K562 (cell line): ENCODE measurements at regions not wholly inside any gene's neighbourhood (a gene's known extent, or its start where the extent isn't known, plus 50 kb on each side); places are given as distances from the start of the nearest gene placed in this dataset.

Experiments
- E2F3 ChIP-seq: fragments of 250-450 bp; sonication (Bioruptor Pico); IDR thresholded peaks from 2 replicates; pipeline ENCODE4 v1.4.0; 2020; ENCODE audit warnings: mild to moderate bottlenecking
- EHMT2 ChIP-seq: fragments of 450-650 bp; IDR thresholded peaks from 2 replicates; pipeline ENCODE4 v1.6.1; 2018; ENCODE audit warnings: antibody characterized with exemption
- NFATC3 ChIP-seq: fragments of 450-650 bp; IDR thresholded peaks from 2 replicates; pipeline ENCODE4 v1.6.1; 2017; ENCODE audit warnings: mild to moderate bottlenecking
- SIN3B ChIP-seq: fragments of 450-650 bp; IDR thresholded peaks from 2 replicates; pipeline ENCODE4 v1.6.1; 2017; ENCODE audit warnings: low read depth, mild to moderate bottlenecking, moderate library complexity
- ZFPM2 ChIP-seq: fragments of 250-450 bp; sonication (Bioruptor Pico); IDR thresholded peaks from 2 replicates; pipeline ENCODE4 v1.5.1; 2022; ENCODE audit warnings: mild to moderate bottlenecking
- ZNF75A ChIP-seq: fragments of 450-650 bp; formaldehyde crosslinking; IDR thresholded peaks from 2 replicates; pipeline ENCODE4 v1.4.0; 2020; ENCODE audit warnings: mild to moderate bottlenecking
- ZSCAN32 ChIP-seq: fragments of 450-650 bp; formaldehyde crosslinking; IDR thresholded peaks from 2 replicates; pipeline ENCODE4 v1.4.0; 2020; ENCODE audit warnings: mild to moderate bottlenecking, moderate library complexity
- TF ChIP-seq, protein P1 (sequence below), 2 experiments: IDR thresholded peaks in 1 of 2; conservative IDR thresholded peaks in 1 of 2; 2 replicates each; pipeline ENCODE4 v1.6.1; 2016; ENCODE audit warnings: low read depth in 2 of 2, mild to moderate bottlenecking in 1 of 2, missing compliant biosample characterization in 1 of 2, missing genetic modification characterization in 1 of 2, moderate library complexity in 1 of 2
- TF ChIP-seq, protein P2 (sequence below): sonication (generic); formaldehyde crosslinking; IDR thresholded peaks from 2 replicates; pipeline ENCODE4 v1.8.0; 2023; ENCODE audit warnings: mild to moderate bottlenecking, missing genetic modification reagents

DNA sequence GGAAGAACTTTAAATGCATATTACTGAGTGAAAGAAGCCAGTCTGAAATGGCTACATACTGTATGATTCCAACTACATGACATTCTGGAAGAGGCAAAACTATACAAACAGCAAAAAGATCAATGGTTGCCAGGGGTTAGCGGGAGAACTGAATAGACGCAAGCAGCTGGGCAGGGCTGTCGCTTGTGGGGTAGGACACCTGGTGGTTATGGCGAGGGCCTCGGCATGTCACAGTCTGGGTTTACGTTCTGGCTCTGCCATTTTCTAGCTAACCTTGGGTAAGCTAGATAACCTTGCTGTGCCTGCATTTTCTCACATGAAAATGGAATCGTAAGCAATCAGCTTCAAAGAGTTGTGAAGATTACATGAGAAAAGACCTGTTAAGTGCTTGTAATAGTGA is 55.2 kb upstream of the SYT13 start (continued):
- TF ChIP-seq ZNF75A (CRISPR knock-in tag) (no peak), NFATC3 (no peak), ZFPM2 (CRISPR knock-in tag) (no peak), EHMT2 (no peak), E2F3 (CRISPR knock-in tag) (no peak), ZSCAN32 (CRISPR knock-in tag) (no peak), SIN3B (no peak)
- TF ChIP-seq, protein P1, sequence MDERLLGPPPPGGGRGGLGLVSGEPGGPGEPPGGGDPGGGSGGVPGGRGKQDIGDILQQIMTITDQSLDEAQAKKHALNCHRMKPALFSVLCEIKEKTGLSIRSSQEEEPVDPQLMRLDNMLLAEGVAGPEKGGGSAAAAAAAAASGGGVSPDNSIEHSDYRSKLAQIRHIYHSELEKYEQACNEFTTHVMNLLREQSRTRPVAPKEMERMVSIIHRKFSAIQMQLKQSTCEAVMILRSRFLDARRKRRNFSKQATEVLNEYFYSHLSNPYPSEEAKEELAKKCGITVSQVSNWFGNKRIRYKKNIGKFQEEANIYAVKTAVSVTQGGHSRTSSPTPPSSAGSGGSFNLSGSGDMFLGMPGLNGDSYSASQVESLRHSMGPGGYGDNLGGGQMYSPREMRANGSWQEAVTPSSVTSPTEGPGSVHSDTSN (CRISPR knock-in tag; IDR thresholded peaks at IDR 0.05; ENCODE audit: low read depth), result no peak
- TF ChIP-seq, protein P1 (tag; conservative IDR thresholded peaks at IDR 0.05; ENCODE audit: low read depth), result no peak
- TF ChIP-seq, protein P2, sequence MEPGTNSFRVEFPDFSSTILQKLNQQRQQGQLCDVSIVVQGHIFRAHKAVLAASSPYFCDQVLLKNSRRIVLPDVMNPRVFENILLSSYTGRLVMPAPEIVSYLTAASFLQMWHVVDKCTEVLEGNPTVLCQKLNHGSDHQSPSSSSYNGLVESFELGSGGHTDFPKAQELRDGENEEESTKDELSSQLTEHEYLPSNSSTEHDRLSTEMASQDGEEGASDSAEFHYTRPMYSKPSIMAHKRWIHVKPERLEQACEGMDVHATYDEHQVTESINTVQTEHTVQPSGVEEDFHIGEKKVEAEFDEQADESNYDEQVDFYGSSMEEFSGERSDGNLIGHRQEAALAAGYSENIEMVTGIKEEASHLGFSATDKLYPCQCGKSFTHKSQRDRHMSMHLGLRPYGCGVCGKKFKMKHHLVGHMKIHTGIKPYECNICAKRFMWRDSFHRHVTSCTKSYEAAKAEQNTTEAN (CRISPR knock-in tag), result no peak
